ENCODE measurements at regions not wholly inside any gene's neighbourhood (a gene's known extent, or its start where the extent isn't known, plus 50 kb on each side); places are given as distances from the start of the nearest gene placed in this dataset.

GRCh38 chr2:108111936-108112335, 125.6 kb downstream of the SLC5A7 start:
- no peak for DNase-seq (ENCODE audit: low read depth)
- no peak overlapping the region for H3K4me3 ChIP-seq (ENCODE audit: low read depth, low read length)
- no peak for TF ChIP-seq CTCF (IDR thresholded peaks at IDR 0.05; ENCODE audit: low read depth, low read length, missing control alignments)

GRCh38 chr2:108115868-108116267, 123.9 kb upstream of the SULT1C3 start:
- TF ChIP-seq CTCF (IDR thresholded peaks at IDR 0.05; ENCODE audit: low read depth, low read length, missing control alignments), result no peak
- H3K4me3 ChIP-seq (ENCODE audit: low read depth, low read length), result no peak overlapping the region
- DNase-seq (ENCODE audit: low read depth), result no peak

- H3K4me3 ChIP-seq (ENCODE audit: low read depth, low read length), result no peak overlapping the region
- no peak for DNase-seq (ENCODE audit: low read depth)
- no peak for TF ChIP-seq CTCF (IDR thresholded peaks at IDR 0.05; ENCODE audit: low read depth, low read length, missing control alignments)
Observed at GRCh38 chr2:108118996-108119395, 120.8 kb upstream of the SULT1C3 start.

- no peak for DNase-seq (ENCODE audit: low read depth)
- TF ChIP-seq CTCF (IDR thresholded peaks at IDR 0.05; ENCODE audit: low read depth, low read length, missing control alignments), result no peak
- no peak overlapping the region for H3K4me3 ChIP-seq (ENCODE audit: low read depth, low read length)
Observed at GRCh38 chr2:108119492-108119891, 120.3 kb upstream of the SULT1C3 start.

- no peak overlapping the region for H3K4me3 ChIP-seq (ENCODE audit: low read depth, low read length)
- no peak for TF ChIP-seq CTCF (IDR thresholded peaks at IDR 0.05; ENCODE audit: low read depth, low read length, missing control alignments)
- no peak for DNase-seq (ENCODE audit: low read depth)
Observed at GRCh38 chr2:108124736-108125495, 114.9 kb upstream of the SULT1C3 start.

- DNase-seq (ENCODE audit: low read depth), result no peak
- no peak for TF ChIP-seq CTCF (IDR thresholded peaks at IDR 0.05; ENCODE audit: low read depth, low read length, missing control alignments)
- H3K4me3 ChIP-seq (ENCODE audit: low read depth, low read length), result no peak overlapping the region
Observed at GRCh38 chr2:108125581-108125980, 114.2 kb upstream of the SULT1C3 start.

GRCh38 chr2:108128249-108128648, 111.5 kb upstream of the SULT1C3 start:
- no peak overlapping the region for H3K4me3 ChIP-seq (ENCODE audit: low read depth, low read length)
- no peak for DNase-seq (ENCODE audit: low read depth)
- no peak for TF ChIP-seq CTCF (IDR thresholded peaks at IDR 0.05; ENCODE audit: low read depth, low read length, missing control alignments)
